Renal pelvis (tissue), 1 donor: ENCODE measurements at regions not wholly inside any gene's neighbourhood (a gene's known extent, or its start where the extent isn't known, plus 50 kb on each side); places are given as distances from the start of the nearest gene placed in this dataset.
"Not testable (repeated sequence)": the region's sequence is repeated elsewhere in the genome, so short reads cannot be mapped to it uniquely, and the experiment has no call there.

Source experiments
- DNase-seq: peaks from one replicate; pipeline ENCODE4 v3.0.0-alpha.2; 2013

DNA sequence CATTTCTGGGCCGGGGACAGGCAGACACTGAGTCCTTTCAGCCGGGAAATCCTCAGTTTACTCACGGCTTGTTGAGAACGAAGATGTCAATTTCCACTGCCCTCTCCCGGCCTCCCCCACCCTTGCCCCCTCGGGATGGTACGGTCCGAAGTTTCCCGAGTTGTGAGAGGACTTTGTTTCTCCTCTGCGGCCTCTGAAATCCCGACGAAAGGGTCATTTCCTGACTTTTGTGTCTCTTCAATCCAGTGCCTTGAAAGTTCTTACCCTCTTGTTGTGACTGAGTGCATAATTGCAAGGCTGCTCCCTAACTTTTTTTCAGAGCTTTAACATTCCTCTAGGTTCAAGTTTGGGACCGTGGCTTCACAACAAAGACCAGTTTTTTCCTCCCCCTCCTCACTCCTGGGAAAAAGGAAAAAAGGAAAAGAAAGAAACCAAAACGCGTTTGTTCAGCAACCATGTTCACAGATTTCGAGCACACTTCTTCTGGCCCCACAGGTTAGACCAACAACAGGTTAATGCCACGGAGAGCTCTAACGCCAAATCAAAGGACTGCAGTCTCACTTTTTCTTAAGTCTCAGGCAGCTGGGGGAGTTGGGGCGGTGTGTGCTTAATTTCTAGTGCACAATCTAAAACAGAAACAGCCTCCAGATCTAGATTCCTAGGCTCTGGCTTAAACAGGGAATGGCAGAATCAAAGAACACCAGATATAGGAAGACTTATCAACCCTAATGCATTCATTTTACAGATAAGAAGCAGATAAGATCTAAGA, 138.9 kb downstream of the TMCO5A start:
- DNase-seq: peak; percentile 55

DNA sequence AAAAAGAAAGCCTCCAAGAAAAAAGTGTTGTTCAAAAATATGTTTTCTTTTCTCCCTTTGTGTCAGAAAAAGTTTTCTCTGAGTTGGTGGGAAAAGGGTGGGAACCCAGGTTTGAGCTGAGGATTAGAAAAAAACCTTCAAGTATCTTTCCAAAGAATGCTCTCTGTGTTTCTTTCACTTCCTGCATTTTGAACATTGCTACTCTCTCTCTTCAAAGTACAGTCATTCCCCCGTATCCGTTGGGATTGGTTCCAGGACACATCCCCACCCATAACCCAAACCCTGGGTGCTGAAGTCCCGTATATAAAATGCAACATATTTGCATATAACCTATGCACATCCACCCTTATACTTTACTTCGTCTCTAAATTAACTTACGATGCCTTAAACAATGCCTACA, 139.6 kb downstream of the TMCO5A start:
- no peak for DNase-seq

DNA sequence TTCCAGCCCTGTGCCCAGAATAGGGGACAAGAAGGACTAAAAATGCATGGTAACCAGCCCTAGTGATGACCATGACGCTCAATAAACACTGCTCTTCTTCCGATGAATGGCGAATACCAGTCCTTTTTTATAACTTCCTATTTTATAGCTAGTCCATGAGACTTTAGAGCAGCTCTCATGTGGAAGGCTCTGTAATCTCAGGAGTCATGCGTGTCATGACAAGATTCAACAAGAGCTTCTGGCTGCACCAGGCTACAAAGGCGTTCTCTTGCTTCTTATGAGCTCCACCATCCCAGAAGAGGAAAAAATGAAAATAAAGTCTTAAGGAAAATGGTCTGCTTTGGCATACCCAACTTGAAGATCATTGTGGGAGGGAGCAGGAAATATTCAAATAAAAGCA, 141.0 kb downstream of the TMCO5A start:
- DNase-seq: no peak

- DNase-seq: no peak
These were observed 142.3 kb downstream of the TMCO5A start for GRCh38 chr15:38076786-38077185.

DNA sequence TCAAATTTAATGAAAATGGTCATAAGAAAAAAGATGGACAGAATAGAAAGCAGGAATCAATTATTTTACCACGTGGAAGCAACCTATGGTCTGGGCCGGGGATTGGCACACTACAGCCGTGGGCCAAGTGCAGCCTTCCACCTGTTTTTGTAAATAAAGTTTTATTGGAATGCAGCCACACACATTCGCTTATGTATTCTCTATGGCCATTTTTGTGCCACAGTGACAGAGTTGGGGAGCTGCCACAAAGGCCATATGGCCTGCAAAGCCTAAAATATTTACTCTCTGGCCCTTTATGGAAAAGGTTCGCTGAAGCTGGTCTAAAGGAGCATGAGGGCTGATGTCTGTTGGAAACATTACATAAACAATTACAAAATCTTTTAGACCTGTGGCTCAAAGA, 144.8 kb downstream of the TMCO5A start:
- DNase-seq: no peak

DNA sequence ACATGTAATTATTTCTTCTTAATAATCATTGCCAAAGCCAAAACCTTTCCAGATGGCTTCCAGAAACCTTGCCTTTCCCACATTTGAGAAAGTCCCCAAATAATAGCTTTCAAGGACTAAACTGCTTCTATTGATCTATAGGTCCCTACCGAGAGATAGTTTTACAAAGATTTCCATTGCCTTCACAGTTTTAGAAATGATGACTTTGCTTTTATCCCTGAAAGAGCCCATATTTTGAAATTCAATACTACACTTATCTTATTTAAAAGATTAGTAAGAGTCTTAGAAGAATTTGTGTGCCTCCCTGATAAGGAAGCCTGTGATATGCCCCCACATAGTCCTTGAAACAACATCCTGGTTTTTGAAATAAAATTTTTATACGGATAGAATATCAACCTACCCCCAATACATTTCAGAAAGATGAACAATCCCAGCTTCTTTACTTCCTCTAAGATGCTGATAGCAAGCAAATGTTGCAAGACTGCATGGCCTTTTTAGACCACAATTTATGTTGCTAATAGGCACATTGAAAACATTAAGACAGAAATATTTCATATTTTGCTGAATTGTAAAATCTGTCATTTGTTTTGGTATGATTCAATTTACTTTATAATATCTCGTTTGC, 146.3 kb downstream of the TMCO5A start:
- no peak for DNase-seq

DNA sequence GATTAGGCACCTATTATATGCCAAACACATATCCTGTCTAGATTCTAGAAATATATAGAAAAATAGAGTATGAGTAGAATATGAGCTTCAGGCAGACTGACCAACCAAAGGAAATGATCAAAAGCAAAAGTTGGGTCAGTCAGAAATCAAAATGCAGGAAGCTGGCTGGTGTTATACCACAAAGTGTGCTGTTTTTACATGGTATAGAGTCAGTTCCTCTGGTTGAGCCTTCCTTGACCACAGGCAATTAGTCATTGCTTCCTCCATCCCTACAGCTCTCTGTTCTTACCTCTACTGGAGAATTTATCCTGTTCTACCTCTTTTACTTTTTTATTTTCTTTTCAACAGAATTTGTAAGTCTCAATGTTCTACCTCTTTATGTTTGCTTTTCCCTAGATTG, 149.8 kb downstream of the TMCO5A start:
- DNase-seq: no peak

DNA sequence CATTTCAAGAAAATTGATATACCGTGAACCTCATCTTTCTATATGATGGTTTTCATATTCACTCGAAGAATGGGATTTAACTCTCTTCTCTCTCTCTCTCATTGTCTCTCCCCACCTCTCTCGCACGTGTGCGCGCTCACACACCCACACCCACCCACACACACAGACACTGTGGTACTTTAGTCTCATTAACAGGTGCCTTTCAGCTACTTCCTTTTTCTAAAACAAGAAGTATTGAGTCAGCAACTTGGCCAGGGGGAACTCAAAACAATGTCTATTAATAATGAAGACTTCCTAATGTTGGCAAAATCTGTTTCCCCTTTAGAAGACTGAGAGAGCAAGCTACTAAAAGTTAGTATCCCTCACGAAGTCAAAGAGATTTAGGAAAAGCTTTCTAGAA, 150.7 kb downstream of the TMCO5A start:
- no peak for DNase-seq

- no peak for DNase-seq
These were observed 151.6 kb downstream of the TMCO5A start for GRCh38 chr15:38085931-38086568.

DNA sequence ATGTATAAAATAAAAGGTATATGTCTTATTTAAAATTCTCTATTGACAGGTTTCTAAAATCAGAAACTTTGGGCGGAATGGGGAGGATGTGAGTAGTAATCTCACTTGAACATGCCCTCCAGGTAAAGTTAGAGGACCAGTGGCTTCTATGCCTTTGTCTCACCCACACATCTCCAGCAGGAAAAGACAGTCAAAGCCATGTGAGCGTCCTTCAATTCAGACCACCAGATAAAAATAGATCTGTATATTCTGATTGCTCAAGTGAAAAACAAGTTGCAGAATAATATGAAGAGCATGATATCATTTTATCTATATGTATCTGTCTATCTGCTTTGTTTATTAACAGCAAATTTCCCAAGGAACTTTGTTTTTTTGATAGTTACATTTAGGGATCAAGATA, 152.2 kb downstream of the TMCO5A start:
- DNase-seq: no peak

DNA sequence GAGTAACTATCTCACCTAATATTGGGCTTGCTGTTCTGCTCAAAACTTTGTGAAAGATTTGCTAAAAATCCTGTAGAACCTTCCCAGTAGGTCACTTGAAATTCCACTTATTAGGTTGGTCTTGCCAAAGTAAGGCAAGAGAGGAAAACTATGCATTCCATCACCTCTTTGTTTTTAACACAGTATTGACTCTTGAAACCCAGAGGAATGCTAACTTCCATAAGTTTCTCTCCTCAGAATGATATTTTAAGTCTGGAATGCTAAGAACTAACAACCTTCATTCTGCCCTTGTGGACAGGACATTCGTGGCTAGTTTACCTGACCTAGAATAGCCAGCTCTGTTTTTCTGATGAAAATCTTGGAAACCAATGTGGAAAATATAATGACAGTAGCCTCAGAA, 154.5 kb downstream of the TMCO5A start:
- DNase-seq: no peak

DNA sequence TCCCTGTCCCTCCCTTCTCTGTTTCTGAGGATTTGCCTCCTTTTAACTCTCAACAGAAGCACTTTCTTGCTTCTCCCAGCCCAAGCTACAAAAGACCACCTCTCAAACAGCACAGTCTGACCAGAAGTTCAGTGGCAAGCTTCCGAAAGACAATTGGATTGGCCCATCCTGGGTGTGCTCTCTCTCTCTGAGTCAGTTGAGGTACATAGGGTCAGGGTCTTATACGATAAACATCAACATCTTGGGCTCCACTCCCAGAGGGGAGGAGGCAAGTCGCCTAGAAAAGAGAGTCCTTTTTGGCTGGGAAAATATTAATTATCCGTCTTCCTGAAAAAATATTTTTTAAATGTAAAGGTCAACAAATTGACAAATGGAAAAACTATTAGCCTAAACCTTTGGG, 155.8 kb downstream of the TMCO5A start:
- DNase-seq: no peak

DNA sequence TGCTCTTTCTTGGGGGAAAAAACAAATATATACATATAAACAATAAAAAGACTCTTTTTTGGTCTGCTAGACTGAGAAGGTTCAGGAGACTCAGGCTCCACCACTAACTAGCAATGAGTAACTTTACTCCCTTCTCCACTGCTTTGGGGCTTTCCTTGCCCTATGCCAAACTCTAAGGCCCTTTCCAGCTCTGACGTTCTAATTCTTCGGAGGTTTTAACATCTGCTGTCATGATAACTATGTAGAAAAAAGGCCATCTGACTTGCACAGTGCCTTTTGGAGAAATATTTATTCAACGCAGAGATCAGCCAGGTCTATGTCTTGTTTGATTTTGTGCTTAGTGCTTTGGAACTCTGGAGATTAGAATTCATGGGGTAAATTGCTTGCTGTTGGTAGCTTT, 156.2 kb downstream of the TMCO5A start:
- no peak for DNase-seq

DNA sequence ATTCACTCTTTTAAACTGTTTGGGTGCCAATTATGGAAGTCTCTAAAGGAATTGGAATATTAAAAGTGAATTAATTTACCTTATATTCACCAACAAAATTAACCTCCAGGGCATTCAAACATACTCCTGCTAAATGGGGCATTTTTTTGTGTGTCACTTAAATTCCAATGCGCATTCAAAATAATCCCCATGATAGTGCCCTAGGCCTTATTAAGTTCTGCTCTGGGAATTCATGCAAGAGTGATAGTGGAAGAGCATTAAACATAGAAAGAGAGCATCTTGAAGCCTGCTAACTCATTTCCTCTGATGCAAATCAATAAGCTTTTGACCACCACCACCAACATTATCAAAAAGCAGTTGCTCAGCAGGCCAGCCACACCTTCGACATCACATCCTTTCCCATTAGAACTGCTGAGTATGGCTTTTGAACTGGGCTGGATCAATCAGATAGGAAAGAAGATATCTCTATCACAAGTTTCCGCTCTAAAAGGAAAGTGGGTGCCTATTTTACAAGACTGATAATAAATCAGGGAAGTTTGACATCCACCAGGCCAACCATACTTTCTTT, 156.7 kb downstream of the TMCO5A start:
- no peak for DNase-seq

DNA sequence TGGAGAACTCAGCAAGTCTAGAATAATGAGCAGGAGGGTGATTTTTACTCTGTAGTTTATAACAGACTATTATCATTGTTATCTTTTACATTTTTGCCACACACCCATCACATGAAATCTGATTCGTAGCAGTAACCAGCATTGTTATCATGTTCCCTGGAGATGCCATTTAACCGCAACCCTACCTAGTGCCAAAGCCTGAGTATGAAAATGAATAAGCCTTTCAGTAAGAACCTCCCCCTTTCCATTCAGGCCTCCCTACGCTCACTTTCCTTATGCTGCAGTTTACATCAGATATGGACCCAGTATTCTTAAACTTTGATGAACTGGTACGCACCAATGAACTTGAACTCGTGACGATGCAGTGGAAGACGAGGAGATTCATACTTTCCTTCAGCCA, 158.7 kb upstream of the SPRED1 start:
- DNase-seq: no peak

DNA sequence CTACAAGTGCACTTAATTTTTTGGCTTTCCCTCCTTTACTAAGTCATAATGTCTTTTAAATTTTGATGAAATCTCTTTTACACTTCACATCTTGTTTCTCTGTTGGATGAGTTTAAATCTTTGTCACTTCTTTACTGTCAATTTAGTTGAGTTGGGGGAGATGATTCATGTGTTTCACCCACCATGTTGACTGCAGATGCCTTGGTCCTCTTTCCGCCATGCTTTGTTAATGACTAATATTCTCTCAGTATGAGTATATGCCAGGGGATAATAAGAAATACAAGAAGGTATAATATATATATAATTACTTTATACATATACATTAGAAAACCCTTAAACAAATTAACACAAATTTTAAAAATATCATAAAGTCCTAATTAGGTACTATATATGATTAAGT, 149.7 kb upstream of the SPRED1 start:
- no peak for DNase-seq

GRCh38 chr15:38103564-38103963, 149.1 kb upstream of the SPRED1 start:
- DNase-seq: no peak

DNA sequence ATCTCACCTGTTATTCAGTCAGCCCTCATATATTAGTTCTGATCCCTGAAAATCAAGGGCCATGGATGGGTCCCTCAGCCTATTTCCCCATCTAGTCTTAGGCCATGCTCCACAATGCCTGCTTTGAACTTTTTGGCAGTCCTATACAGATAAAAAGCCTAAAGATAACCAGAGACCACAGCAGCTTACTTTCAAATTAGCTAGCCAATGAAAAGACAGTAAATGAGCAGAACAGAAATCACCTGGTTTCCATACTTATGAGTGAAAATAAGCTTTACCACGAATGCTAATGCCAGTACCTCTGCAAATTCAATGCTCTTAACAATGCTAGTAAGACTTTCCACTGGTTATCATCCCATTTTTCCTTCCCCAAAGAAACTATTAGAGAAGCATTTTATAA, 141.6 kb upstream of the SPRED1 start:
- DNase-seq: no peak

- DNase-seq: no peak
These were observed 140.2 kb upstream of the SPRED1 start for GRCh38 chr15:38112406-38112805.

GRCh38 chr15:38115121-38115520, 137.5 kb upstream of the SPRED1 start:
- DNase-seq: no peak

DNA sequence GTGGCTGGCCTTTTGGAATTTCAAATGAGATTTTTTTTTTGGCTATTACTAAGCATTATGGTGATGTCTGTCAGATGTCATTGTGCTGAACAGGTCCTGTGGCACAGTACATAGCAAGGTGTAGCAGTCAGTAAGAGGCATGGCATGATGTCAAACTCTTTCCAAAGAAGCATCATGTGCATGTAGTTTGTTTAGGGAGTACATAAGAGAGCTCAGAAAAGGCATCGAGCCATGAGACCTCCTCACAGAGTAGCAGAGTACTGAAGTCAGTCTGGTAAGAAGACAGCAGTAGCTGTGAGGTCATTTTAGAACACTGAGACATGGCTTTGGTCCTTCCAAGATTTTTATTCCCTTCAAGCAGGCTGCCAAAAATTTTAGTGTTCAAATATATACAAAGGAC, 134.9 kb upstream of the SPRED1 start:
- no peak for DNase-seq

DNA sequence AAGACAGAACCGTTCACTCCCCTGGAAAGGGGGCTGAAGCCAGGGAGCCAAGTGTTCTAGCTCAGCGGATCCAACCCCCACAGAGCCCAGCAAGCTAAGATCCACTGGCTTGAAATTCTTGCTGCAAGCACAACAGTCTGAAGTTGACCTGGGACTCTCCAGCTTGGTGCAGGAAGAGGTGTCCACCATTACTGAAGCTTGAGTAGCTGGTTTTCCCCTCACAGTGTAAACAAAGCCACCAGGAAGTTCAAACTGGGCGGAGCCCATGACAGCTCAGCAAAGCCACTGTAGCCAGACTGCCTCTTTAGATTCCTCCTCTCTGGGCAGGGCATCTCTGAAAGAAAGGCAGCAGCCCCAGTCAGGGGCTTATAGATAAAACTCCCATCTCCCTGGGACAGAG, 132.8 kb upstream of the SPRED1 start:
- not testable (repeated sequence) for DNase-seq

DNA sequence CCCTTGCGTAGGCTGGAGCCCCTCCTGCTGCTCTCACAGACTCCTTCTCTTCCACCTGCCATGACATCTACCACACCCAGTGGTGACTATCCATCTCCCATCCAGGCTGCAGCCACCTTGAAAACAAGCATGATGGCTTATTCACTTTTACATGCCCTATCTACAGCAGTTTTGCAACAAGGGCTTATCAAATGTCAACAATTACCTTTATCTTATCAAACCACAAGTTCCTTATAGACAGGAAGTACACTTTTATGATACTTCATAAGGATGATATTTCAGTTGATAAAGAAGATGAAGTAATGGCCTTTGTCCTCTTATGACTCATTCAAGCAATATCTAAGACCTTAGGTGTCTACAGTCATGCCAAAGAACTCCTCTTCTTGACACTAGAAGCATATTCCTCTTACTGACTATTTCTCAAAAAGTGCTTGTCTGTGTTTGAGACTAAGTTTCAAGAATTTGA, 125.3 kb upstream of the SPRED1 start:
- no peak for DNase-seq
